ENCODE measurements at regions not wholly inside any gene's neighbourhood (a gene's known extent, or its start where the extent isn't known, plus 50 kb on each side); places are given as distances from the start of the nearest gene placed in this dataset.

- no peak overlapping the region for H3K4me3 Mint-ChIP-seq
- ATAC-seq (no peak), DNase-seq (ENCODE audit: low spot score) (no peak)
- no peaks in the 10 kb centered on the region for H3K9me3 Mint-ChIP-seq
- H3K27ac Mint-ChIP-seq = no peak overlapping the region
- Histone ChIP-seq H3K27ac (ENCODE audit: low read depth) (no peak overlapping the region), H3K36me3 (ENCODE audit: insufficient read depth) (no peaks in the 10 kb centered on the region), H3K9me2 (ENCODE audit: insufficient read depth) (no peaks in the 10 kb centered on the region), H3K4me3 (no peak overlapping the region), H3K27me3 (ENCODE audit: insufficient read depth) (no peaks in the 10 kb centered on the region), H3K4me2 (no peak overlapping the region), H2AFZ (no peak overlapping the region), H3K79me2 (replicated peaks; ENCODE audit: insufficient read depth) (no peaks in the 10 kb centered on the region), H3F3A (replicated peaks; ENCODE audit: low read depth) (no peaks in the 10 kb centered on the region), H4K20me1 (replicated peaks; ENCODE audit: insufficient read depth) (no peaks in the 10 kb centered on the region), H3K4me1 (ENCODE audit: insufficient read depth) (no peaks in the 10 kb centered on the region)
- no peaks in the 10 kb centered on the region for H3K27me3 Mint-ChIP-seq (ENCODE audit: insufficient read depth, low read depth, poor library complexity)
- no peaks in the 10 kb centered on the region for H3K36me3 Mint-ChIP-seq (ENCODE audit: low read depth)
- TF ChIP-seq STAT1 (IDR thresholded peaks at IDR 0.05; ENCODE audit: unreplicated experiment) (no peak), EZH2phosphoT487 (IDR thresholded peaks at IDR 0.05; ENCODE audit: unreplicated experiment) (no peak), CTCF (conservative IDR thresholded peaks at IDR 0.05; ENCODE audit: low read depth in 2 of 2) (no peak), ZNF331 (CRISPR knock-in tag; IDR thresholded peaks at IDR 0.05; ENCODE audit: low read depth) (no peak), ZNF462 (CRISPR knock-in tag; IDR thresholded peaks at IDR 0.05) (no peak), POLR2AphosphoS5 (IDR thresholded peaks at IDR 0.05; ENCODE audit: low read depth) (no peak), EZH2 (IDR thresholded peaks at IDR 0.05; ENCODE audit: low read depth, unreplicated experiment) (no peak), JUNB (IDR thresholded peaks at IDR 0.05; ENCODE audit: unreplicated experiment) (no peak), NANOG (IDR thresholded peaks at IDR 0.05; ENCODE audit: borderline replicate concordance) (no peak), ZNF114 (CRISPR knock-in tag; IDR thresholded peaks at IDR 0.05) (no peak), REST (IDR thresholded peaks at IDR 0.05; ENCODE audit: unreplicated experiment) (no peak), CREB1 (CRISPR knock-in tag; IDR thresholded peaks at IDR 0.05; ENCODE audit: low read depth) (no peak), ETS1 (IDR thresholded peaks at IDR 0.05) (no peak)
- H3K4me1 Mint-ChIP-seq = 0 out of 3 replicates have a peak, but pooled peaks cover under 1% of the 10 kb centered on the region
Measured at GRCh38 chr2:133947057-133947456, 306.8 kb upstream of the MGAT5 start.

Data from GM23338 (cell line).